Activated CD4-positive, alpha-beta T cell treated with anti-CD3 and anti-CD28 coated beads, Interleukin-2, amount 10 ng/mL, durations not matched to agents 24 days and 14 days (primary cell): ENCODE measurements at regions not wholly inside any gene's neighbourhood (a gene's known extent, or its start where the extent isn't known, plus 50 kb on each side); places are given as distances from the start of the nearest gene placed in this dataset.
"Not testable (repeated sequence)": the region's sequence is repeated elsewhere in the genome, so short reads cannot be mapped to it uniquely, and the experiment has no call there.

Experiments used
- DNase-seq: peaks from one replicate; pipeline ENCODE4 v3.0.0; 2022
- H3K27ac Mint-ChIP-seq: one replicate; pipeline ENCODE4 v1.8.0; 2022; ENCODE audit warnings: mild to moderate bottlenecking, mixed read lengths
- H3K27me3 Mint-ChIP-seq: one replicate; pipeline ENCODE4 v1.8.0; 2022; ENCODE audit warnings: mixed read lengths
- H3K36me3 Mint-ChIP-seq: one replicate; pipeline ENCODE4 v1.8.0; 2022; ENCODE audit warnings: low read depth, mild to moderate bottlenecking, mixed read lengths
- H3K4me1 Mint-ChIP-seq: one replicate; pipeline ENCODE4 v1.8.0; 2021; ENCODE audit warnings: mixed read lengths
- H3K4me3 Mint-ChIP-seq: one replicate; pipeline ENCODE4 v1.8.0; 2022; ENCODE audit warnings: mild to moderate bottlenecking, moderate library complexity, mixed read lengths
- H3K9me3 Mint-ChIP-seq: one replicate; pipeline ENCODE4 v1.8.0; 2021; ENCODE audit warnings: mixed read lengths
- intact Hi-C: fragments of 100-400 bp; cut with micrococcal nuclease; formaldehyde crosslinking; loops from one replicate; pipeline ENCODE4 v1.15.1; 2023

DNA sequence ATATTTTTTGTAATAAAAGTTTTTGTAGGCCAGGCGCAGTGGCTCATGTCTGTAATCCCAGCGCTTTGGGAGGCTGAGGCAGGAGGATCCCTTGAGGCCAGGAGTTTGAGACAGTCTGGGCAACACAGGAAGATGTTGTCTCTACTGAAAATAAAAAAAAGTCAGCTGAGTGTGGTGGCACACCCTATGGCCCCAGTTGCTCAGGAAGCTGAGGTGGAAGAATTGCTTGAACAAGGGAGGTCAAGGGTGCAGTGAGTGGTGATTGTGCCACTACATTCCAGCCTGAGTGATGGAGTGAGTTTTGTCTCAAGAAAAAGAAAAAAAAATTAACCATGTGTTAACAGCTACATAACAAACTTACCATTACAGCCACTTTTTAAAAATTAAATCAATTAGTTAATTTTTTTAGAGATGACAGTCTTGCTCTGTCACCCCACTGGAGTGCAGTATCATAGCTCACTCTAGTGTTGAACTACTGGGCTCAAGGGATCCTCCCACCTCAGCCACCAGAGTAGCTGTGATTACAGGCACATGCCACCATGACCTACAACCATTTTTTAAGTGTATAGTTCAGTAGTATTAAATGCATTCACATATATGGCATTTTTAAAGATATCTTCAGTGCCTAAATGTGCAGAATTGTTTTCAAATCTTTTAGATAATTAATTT, 67.2 kb upstream of the ACYP2 start:
- intact Hi-C loops, result no loop called here
- H3K9me3 Mint-ChIP-seq, result peaks cover 6% of the 10 kb centered on the region
- no peak overlapping the region for H3K4me3 Mint-ChIP-seq
- no peak overlapping the region for H3K27ac Mint-ChIP-seq
- H3K27me3 Mint-ChIP-seq, result no peaks in the 10 kb centered on the region
- H3K4me1 Mint-ChIP-seq, result peaks cover 3% of the 10 kb centered on the region
- no peak for DNase-seq
- H3K36me3 Mint-ChIP-seq, result peaks cover 6% of the 10 kb centered on the region

DNA sequence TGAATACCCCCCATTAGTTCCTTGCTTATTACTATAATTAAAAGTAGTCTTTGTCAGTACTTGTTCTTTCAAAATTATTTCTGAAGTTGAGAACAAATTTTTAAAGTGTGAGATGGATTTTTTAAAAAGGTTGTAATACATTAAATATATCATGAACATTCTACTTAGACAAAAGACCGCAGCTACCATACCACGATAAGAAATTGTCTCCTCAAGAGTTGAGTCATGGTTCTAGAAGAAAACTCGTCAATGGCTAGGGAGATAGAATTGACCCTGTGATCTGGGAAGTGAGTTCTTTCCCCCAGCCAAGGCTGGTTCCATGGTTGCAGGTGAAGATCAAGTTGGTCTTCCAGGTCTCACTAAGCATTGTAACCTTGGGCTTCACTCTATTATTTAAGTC, 67.8 kb upstream of the ACYP2 start:
- intact Hi-C loops, result no loop called here
- Mint-ChIP-seq H3K27ac (no peak overlapping the region), H3K9me3 (peaks cover 6% of the 10 kb centered on the region), H3K36me3 (peaks cover 6% of the 10 kb centered on the region), H3K27me3 (no peaks in the 10 kb centered on the region), H3K4me3 (no peak overlapping the region), H3K4me1 (peaks cover 3% of the 10 kb centered on the region)
- no peak for DNase-seq

DNA sequence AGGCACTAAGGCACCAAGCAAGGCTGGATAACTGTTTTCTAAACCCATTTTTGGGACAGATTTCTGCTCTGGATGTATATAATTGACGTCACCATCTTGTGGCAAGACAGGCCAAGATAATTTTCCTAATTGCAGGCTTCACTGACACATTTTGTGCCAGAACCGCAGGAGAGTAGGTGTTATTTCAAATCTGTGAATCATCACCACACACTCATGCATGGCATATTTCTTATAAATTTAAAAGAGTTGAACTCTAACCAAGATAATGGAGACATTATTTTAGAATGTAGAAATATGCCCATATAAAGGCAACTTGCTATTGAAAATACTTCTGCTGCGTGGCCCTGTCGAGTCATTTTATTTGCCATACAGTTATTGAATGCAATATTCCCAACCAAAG, 68.3 kb upstream of the ACYP2 start:
- Mint-ChIP-seq H3K36me3 (peaks cover 6% of the 10 kb centered on the region), H3K4me1 (peaks cover 8% of the 10 kb centered on the region), H3K4me3 (no peak overlapping the region), H3K27me3 (no peaks in the 10 kb centered on the region), H3K9me3 (peaks cover 6% of the 10 kb centered on the region), H3K27ac (no peak overlapping the region)
- no peak for DNase-seq
- intact Hi-C loops, result no loop called here

DNA sequence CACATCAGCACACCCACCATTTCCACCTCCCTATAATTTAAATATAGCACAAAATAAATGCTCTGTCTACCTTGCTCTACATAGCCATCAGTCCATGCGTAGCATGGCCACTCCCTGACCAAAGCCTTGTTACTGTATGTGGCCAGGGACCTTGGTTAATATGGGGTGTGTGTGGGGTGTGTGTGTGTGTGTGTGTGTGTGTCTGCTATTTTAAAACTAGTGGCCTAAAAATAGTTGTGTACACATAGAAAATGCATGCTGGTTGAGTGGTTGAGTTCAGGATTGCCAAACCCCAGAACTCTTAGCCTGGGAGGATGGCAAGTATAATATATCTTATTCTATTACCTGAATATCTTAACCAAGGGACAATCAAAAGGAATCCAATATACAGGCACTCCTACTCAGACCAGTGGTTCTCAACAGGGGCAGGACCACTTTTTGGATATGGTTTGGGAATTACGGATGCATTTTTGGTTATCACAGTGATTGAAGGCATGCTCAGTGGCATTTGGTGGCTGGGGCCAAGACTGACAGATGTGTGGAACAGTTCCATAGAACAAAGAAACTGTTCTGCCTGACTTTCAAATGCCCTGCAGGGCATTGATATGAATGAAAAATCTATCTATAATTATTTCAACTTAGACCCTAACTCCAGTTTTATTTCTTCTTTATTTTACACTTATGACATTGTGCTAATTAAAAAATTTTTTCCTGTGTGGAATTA, 72.3 kb upstream of the PSME4 start:
- H3K9me3 Mint-ChIP-seq, result peaks cover 6% of the 10 kb centered on the region
- intact Hi-C loops, result loop anchor here (5.0 kb wide), 1 partner anchor 276 kb away; the partner anchor contains the start of gene CHAC2
- peaks cover 4% of the 10 kb centered on the region for H3K36me3 Mint-ChIP-seq
- DNase-seq, result no peak
- no peak overlapping the region for H3K4me3 Mint-ChIP-seq
- peaks cover 9% of the 10 kb centered on the region for H3K4me1 Mint-ChIP-seq
- no peak overlapping the region for H3K27ac Mint-ChIP-seq
- no peaks in the 10 kb centered on the region for H3K27me3 Mint-ChIP-seq

DNA sequence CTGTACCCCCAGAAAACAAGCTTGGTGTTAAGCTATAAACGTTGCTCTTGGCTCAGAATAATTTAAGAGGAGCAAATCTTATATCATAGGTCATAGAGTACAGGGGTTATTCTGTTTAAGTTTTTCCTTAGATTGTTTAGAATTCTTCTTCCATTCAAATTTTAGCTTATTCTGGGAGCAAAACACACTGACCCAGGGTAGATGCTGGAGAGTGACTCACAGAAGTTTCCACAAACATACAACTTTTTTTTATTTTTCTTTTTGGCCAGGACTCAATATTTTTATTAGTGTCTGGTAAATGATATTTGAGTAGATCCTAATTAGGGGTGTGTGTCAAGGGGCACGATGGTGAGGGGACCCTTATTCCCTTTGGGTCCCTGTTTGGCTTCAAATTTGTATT, 71.5 kb upstream of the PSME4 start:
- H3K4me1 Mint-ChIP-seq, result peaks cover 8% of the 10 kb centered on the region
- peaks cover 6% of the 10 kb centered on the region for H3K9me3 Mint-ChIP-seq
- H3K4me3 Mint-ChIP-seq, result no peak overlapping the region
- intact Hi-C loops, result loop anchor here (5.0 kb wide), 1 partner anchor 275 kb away; the partner anchor contains the start of gene CHAC2
- peaks cover 4% of the 10 kb centered on the region for H3K36me3 Mint-ChIP-seq
- H3K27me3 Mint-ChIP-seq, result no peaks in the 10 kb centered on the region
- no peak for DNase-seq
- H3K27ac Mint-ChIP-seq, result no peak overlapping the region

DNA sequence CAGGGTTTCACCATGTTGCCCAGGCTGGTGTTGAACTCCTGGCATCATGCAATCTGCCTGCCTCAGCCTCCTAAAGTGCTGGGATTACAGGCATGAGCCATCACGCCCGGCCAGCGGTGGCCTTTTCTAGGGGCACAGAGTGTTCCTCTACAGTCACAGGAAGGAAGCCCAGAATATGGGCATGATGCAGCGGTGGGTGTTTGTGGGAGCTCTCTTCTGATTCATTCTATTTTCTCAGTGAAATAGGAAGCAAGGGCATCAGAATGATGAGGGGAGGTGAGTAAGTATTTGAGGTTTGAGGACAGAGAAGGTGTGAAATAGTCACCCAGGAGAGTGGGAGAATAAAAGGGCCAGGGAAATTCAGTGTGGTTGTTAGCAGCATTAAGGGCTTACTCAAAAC, 70.3 kb upstream of the PSME4 start:
- intact Hi-C loops, result loop anchor here (1.0 to 5.0 kb wide), 5 partner anchors 13 to 639 kb away; partner anchors contain the start of genes CHAC2 and PSME4
- peak; percentile 61 for DNase-seq
- no peak overlapping the region for H3K4me3 Mint-ChIP-seq
- H3K4me1 Mint-ChIP-seq, result peaks cover 8% of the 10 kb centered on the region
- H3K27me3 Mint-ChIP-seq, result no peaks in the 10 kb centered on the region
- H3K36me3 Mint-ChIP-seq, result peaks cover 4% of the 10 kb centered on the region
- H3K9me3 Mint-ChIP-seq, result peaks cover 6% of the 10 kb centered on the region
- no peak overlapping the region for H3K27ac Mint-ChIP-seq

DNA sequence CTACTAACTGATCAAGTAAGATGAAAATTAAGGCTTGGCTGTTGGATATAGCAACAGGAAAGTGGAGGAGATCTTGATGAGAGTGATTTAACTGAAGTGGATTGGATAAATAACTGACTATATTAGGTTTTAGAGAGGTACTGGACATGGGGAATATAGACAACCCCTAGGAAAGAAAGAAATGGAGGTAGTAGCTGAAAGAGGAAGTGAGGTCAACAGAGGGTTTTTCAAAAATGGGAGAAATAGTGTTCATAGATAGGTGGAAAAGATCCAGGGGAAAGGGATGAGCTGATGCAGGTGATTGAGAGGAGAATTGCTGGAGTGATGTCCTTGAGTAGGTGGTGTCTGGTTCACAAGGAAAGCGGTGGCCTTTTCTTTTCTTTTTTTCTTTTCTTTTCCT, 69.9 kb upstream of the PSME4 start:
- Mint-ChIP-seq H3K4me1 (peaks cover 8% of the 10 kb centered on the region), H3K36me3 (peaks cover 4% of the 10 kb centered on the region), H3K27ac (no peak overlapping the region), H3K9me3 (peaks cover 6% of the 10 kb centered on the region), H3K4me3 (no peak overlapping the region), H3K27me3 (no peaks in the 10 kb centered on the region)
- DNase-seq, result no peak
- intact Hi-C loops, result loop anchor here (1.0 to 5.0 kb wide), 5 partner anchors 14 to 640 kb away; partner anchors contain the start of genes CHAC2 and PSME4

DNA sequence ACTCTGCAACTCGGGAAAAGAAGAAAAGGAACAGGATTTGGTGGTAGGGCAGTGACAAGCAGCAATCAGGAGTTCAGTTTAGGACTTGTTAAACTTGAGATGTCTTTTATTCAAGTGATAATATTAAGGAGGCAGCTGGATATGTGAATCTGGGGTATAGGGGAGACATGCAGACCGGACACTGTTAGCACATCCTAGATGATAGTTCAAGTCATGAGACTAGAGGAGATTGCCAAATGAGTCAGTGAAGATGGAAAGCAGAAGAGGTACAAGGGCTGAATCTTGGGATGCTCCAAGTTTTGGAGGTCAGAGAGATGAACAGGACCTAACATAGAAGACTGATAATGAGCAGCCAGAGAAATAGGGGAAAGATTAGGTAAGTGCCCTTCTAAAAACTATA, 69.5 kb upstream of the PSME4 start:
- H3K4me1 Mint-ChIP-seq, result peaks cover 8% of the 10 kb centered on the region
- no peak for DNase-seq
- intact Hi-C loops, result loop anchor here (2.0 to 5.0 kb wide), 2 partner anchors 69 to 273 kb away; partner anchors contain the start of genes CHAC2 and PSME4

DNA sequence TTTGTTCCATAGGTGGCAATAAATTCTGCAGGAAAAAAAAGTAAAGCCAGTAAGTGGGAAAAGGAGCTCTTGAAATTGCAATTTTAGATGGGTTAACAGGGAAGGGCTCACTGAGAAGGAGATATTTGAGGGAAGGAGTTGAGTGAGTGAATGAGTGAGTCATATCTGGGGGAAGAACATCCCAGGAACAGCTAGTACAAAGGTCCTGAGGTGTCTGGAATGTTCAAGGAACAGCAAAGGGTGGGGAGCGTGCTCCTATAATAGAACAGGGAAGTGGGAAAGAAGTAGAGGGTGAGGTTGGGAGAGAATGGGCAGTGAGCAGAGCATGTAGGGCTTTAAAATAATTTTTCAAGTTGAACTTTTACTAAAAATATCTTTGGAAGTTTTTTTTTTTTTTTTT, 68.0 kb upstream of the PSME4 start:
- no peak for DNase-seq
- Mint-ChIP-seq H3K4me1 (peaks cover 8% of the 10 kb centered on the region), H3K27me3 (no peaks in the 10 kb centered on the region), H3K27ac (no peak overlapping the region), H3K36me3 (no peaks in the 10 kb centered on the region), H3K4me3 (no peak overlapping the region), H3K9me3 (no peaks in the 10 kb centered on the region)
- intact Hi-C loops, result no loop called here

More for the DNA sequence above, 69.5 kb upstream of the PSME4 start:
- H3K27me3 Mint-ChIP-seq, result no peaks in the 10 kb centered on the region
- no peak overlapping the region for H3K4me3 Mint-ChIP-seq
- H3K27ac Mint-ChIP-seq, result no peak overlapping the region
- H3K9me3 Mint-ChIP-seq, result peaks cover 4% of the 10 kb centered on the region
- peaks cover 2% of the 10 kb centered on the region for H3K36me3 Mint-ChIP-seq

DNA sequence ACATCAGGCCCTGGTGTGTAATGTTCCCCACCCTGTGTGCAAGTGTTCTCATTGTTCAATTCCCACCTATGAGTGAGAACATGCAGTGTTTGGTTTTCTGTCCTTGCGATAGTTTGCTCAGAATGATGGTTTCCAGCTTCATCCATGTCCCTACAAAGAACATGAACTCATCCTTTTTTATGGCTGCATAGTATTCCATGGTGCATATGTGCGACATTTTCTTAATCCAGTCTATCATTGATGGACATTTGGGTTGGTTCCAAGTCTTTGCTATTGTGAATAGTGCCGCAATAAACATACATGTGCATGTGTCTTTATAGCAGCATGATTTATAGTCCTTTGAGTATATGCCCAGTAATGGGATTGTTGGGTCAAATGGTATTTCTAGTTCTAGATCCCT, 60.5 kb upstream of the PSME4 start:
- intact Hi-C loops, H3K4me1 Mint-ChIP-seq, H3K9me3 Mint-ChIP-seq, DNase-seq, H3K36me3 Mint-ChIP-seq, H3K4me3 Mint-ChIP-seq, H3K27me3 Mint-ChIP-seq, H3K27ac Mint-ChIP-seq: not testable (repeated sequence)

DNA sequence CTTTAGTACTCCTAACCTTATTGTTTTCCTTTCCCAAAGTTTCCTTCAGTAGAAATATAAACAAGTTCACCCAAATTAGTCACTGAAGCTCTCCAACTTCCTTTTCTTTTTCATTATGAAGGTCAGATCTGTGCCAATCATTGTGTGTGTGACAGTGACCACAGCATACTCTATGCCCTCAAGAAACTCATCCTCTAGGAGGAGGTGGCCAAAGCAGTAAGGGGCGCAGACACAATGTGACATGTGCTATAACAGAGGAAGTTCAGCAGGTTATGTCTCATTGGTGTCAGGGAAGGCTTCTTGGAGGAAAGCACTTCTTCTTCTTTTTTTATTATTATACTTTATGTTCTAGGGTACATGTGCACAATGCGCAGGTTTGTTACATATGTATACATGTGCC, 60.0 kb upstream of the PSME4 start:
- intact Hi-C loops, result no loop called here
- Mint-ChIP-seq H3K27ac (no peak overlapping the region), H3K9me3 (peaks cover 8% of the 10 kb centered on the region), H3K27me3 (peaks cover 1% of the 10 kb centered on the region), H3K4me1 (no peaks in the 10 kb centered on the region), H3K4me3 (no peak overlapping the region), H3K36me3 (no peaks in the 10 kb centered on the region)
- DNase-seq, result no peak

DNA sequence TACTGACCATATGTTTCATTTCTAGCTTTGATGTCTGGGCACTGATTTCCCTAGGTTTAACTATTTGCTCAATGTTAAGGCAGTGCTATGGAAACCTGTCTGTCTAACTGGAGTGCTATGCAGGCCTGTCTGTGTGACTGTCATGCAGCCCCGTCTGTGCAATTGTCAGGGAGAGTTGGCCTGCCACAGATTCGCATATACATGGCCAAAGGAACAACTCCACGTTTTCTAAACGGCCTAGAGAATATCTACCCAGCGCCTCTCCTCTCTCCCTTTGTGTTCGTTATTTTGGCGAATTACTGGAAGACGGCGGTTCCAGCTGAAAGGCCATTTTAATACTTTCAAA, 59.6 kb upstream of the PSME4 start:
- intact Hi-C loops, result no loop called here
- H3K4me3 Mint-ChIP-seq, result no peak overlapping the region
- no peaks in the 10 kb centered on the region for H3K4me1 Mint-ChIP-seq
- peaks cover 10% of the 10 kb centered on the region for H3K9me3 Mint-ChIP-seq
- H3K27me3 Mint-ChIP-seq, result peaks cover 1% of the 10 kb centered on the region
- no peaks in the 10 kb centered on the region for H3K36me3 Mint-ChIP-seq
- no peak overlapping the region for H3K27ac Mint-ChIP-seq
- DNase-seq, result no peak

DNA sequence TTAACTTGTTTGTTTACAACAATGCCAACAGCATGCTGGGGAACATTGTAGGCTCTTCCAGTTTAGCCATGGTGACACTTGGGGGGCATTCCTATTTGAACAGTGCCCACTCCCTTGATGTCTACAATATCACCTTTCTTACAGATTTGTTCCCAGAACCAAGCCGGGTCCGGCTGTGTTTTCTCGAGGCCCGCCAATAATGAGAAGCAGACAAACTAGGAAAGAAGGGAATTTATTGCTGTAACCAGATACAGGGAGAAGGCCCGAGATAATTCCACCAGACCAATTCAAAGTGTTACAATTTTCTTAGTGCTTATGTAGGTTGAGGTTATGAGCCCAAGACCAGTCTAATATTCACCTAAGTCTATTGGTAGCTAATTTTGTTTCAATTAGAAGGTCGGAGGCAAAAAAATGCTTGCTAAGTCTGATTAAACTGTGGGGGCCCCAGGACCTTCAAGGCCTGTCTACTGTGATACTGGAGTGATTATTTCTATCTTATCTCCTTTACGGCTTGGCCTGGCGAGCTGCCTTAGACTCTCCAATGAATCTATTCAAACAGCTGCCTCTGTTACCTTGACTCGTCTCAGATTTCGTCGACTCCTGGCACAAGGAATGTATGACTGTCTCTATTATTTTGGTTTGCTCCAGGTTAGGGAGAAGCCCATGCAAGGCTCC, 59.1 kb upstream of the PSME4 start:
- H3K9me3 Mint-ChIP-seq, result peaks cover 11% of the 10 kb centered on the region
- intact Hi-C loops, result no loop called here
- H3K36me3 Mint-ChIP-seq, result no peaks in the 10 kb centered on the region
- no peaks in the 10 kb centered on the region for H3K4me1 Mint-ChIP-seq
- no peak for DNase-seq
- no peak overlapping the region for H3K4me3 Mint-ChIP-seq
- peaks cover 1% of the 10 kb centered on the region for H3K27me3 Mint-ChIP-seq
- no peak overlapping the region for H3K27ac Mint-ChIP-seq

DNA sequence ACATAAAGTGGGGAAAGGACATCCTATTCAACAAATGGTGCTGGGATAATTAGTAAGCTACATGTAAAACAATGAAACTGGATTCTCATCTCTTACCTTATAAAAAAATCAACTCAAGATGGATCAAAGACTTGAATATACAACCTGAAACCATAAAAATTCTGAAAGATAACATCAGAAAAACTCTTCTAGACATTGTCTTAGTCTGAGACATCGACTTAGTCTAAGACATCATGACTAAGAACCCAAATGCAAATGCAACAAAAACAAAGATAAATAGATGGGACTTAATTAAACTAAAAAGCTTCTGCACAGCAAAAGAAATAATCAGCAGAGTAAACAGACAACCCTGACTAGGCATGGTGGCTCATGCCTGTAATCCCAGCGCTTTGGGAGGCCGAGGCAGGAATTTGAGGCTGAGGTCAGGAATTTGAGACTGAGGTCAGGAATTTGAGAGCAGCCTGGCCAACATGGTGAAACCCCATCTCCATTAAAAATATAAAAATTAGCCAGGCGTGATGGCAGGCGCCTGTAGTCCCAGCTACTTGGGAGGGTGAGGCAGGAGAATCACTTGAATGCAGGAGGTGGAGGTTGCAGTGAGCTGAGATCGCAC, 54.8 kb upstream of the PSME4 start:
- H3K36me3 Mint-ChIP-seq, H3K27me3 Mint-ChIP-seq, DNase-seq, H3K4me3 Mint-ChIP-seq, H3K4me1 Mint-ChIP-seq, intact Hi-C loops, H3K27ac Mint-ChIP-seq: not testable (repeated sequence)
- H3K9me3 Mint-ChIP-seq, result peaks cover 17% of the 10 kb centered on the region
